Calu3 (cell line): ENCODE measurements at regions not wholly inside any gene's neighbourhood (a gene's known extent, or its start where the extent isn't known, plus 50 kb on each side); places are given as distances from the start of the nearest gene placed in this dataset.

Source experiments
- BruUV-seq: library from RNA; stranded (reverse); fragments of 400-500 nt; replicated peaks from 2 replicates; lab custom pipeline; 2021; lab: Mats Ljungman, UMichigan
- CTCF ChIA-PET: fragments of 300-600 bp; sonication (Branson Sonifier 250); formaldehyde crosslinking; loops from one replicate; lab custom pipeline; 2022; ENCODE audit warnings: antibody characterized with exemption; lab: Charles Lee
- DNase-seq: peaks from one replicate; pipeline ENCODE4 v3.0.0; 2022
- H3K27ac Mint-ChIP-seq: one replicate; pipeline ENCODE4 v1.8.0; 2022; ENCODE audit warnings: mixed read lengths; ENCODE audit not compliant: unreplicated experiment
- H3K27me3 Mint-ChIP-seq: one replicate; pipeline ENCODE4 v1.8.0; 2022; ENCODE audit warnings: mixed read lengths; ENCODE audit not compliant: unreplicated experiment
- H3K36me3 Mint-ChIP-seq: one replicate; pipeline ENCODE4 v1.8.0; 2022; ENCODE audit warnings: mild to moderate bottlenecking, moderate library complexity, mixed read lengths; ENCODE audit not compliant: insufficient read depth, unreplicated experiment
- H3K4me1 Mint-ChIP-seq: one replicate; pipeline ENCODE4 v1.8.0; 2022; ENCODE audit warnings: mild to moderate bottlenecking, low read depth, mixed read lengths; ENCODE audit not compliant: unreplicated experiment
- H3K4me3 Mint-ChIP-seq: one replicate; pipeline ENCODE4 v1.8.0; 2022; ENCODE audit warnings: mild to moderate bottlenecking, low read depth, moderate library complexity, mixed read lengths; ENCODE audit not compliant: unreplicated experiment
- H3K9me3 Mint-ChIP-seq: one replicate; pipeline ENCODE4 v1.8.0; 2022; ENCODE audit warnings: low read depth, mixed read lengths; ENCODE audit not compliant: unreplicated experiment
- CTCF ChIP-seq: fragments of 200-600 bp; IDR thresholded peaks from one replicate; pipeline ENCODE4 v1.8.0; 2022; ENCODE audit warnings: antibody characterized with exemption; ENCODE audit not compliant: unreplicated experiment
- intact Hi-C: fragments of 100-400 bp; cut with micrococcal nuclease; formaldehyde crosslinking; loops from one replicate; pipeline ENCODE4 v1.10.0; 2022; ENCODE audit not compliant: unreplicated experiment

GRCh38 chr17:79431175-79431574 is 179.7 kb downstream of the RBFOX3 start:
- Mint-ChIP-seq H3K36me3 (no peaks in the 10 kb centered on the region), H3K4me3 (no peak overlapping the region), H3K4me1 (no peaks in the 10 kb centered on the region), H3K9me3 (no peaks in the 10 kb centered on the region), H3K27me3 (peaks cover 88% of the 10 kb centered on the region), H3K27ac (no peak overlapping the region)
- no peak for TF ChIP-seq CTCF
- intact Hi-C loops, result no loop called here
- CTCF ChIA-PET, result interaction anchor here (0.7 kb wide), 1 partner anchor 65 kb away, joined by 3 read pairs; no protein-coding TSS in a partner anchor
- DNase-seq, result no peak
- BruUV-seq, result no TSS peak

- Mint-ChIP-seq H3K27me3 (peaks cover 88% of the 10 kb centered on the region), H3K36me3 (no peaks in the 10 kb centered on the region), H3K9me3 (no peaks in the 10 kb centered on the region), H3K4me3 (no peak overlapping the region), H3K4me1 (no peaks in the 10 kb centered on the region), H3K27ac (no peak overlapping the region)
- no TSS peak for BruUV-seq
- no peak for TF ChIP-seq CTCF
- no peak for DNase-seq
- CTCF ChIA-PET, result no interaction called here
- intact Hi-C loops, result no loop called here
These were observed 180.9 kb downstream of the RBFOX3 start for GRCh38 chr17:79429864-79430494.

- intact Hi-C loops, result no loop called here
- no peak for DNase-seq
- CTCF ChIA-PET, result no interaction called here
- TF ChIP-seq CTCF, result no peak
- Mint-ChIP-seq H3K4me1 (no peaks in the 10 kb centered on the region), H3K27me3 (peaks cover 88% of the 10 kb centered on the region), H3K4me3 (no peak overlapping the region), H3K27ac (no peak overlapping the region), H3K36me3 (no peaks in the 10 kb centered on the region), H3K9me3 (no peaks in the 10 kb centered on the region)
- no TSS peak for BruUV-seq
These were observed 181.9 kb downstream of the RBFOX3 start for GRCh38 chr17:79428988-79429387.

GRCh38 chr17:79427621-79428539 is 183.0 kb downstream of the RBFOX3 start:
- no TSS peak for BruUV-seq
- Mint-ChIP-seq H3K4me3 (no peak overlapping the region), H3K4me1 (no peaks in the 10 kb centered on the region), H3K36me3 (no peaks in the 10 kb centered on the region), H3K27ac (no peak overlapping the region), H3K9me3 (no peaks in the 10 kb centered on the region), H3K27me3 (peaks cover 88% of the 10 kb centered on the region)
- CTCF ChIA-PET, result interaction anchor here (0.6 kb wide), 2 partner anchors 281 to 353 kb away, joined by 5 to 9 read pairs; partner anchors contain the start of gene ENGASE
- DNase-seq, result no peak
- intact Hi-C loops, result no loop called here
- no peak for TF ChIP-seq CTCF
